Transverse colon (tissue), 4 donors: ENCODE measurements at regions not wholly inside any gene's neighbourhood (a gene's known extent, or its start where the extent isn't known, plus 50 kb on each side); places are given as distances from the start of the nearest gene placed in this dataset.

Experiments
- CTCF ChIP-seq, 5 experiments: fragments of 200-600 bp in 3 of 5; fragments of 450-650 bp in 2 of 5; sonication (generic) in 3 of 5; IDR thresholded peaks; 1 replicate in 2 of 5; 2 replicates in 3 of 5; pipeline ENCODE4 v1.5.1; 2016 to 2017; ENCODE audit warnings: antibody characterized with exemption in 5 of 5, inconsistent platforms in 3 of 5, mild to moderate bottlenecking in 2 of 5, moderate library complexity in 1 of 5
- POLR2AphosphoS5 ChIP-seq, 3 donors: sonication (generic); formaldehyde crosslinking; IDR thresholded peaks; one replicate each; pipeline ENCODE4 v1.6.1; 2016; ENCODE audit warnings: antibody characterized with exemption in 3 of 3

- no peak for TF ChIP-seq POLR2AphosphoS5 (IDR thresholded peaks at IDR 0.05)
- TF ChIP-seq CTCF (IDR thresholded peaks at IDR 0.05) = no peak
Observed at GRCh38 chr13:74000876-74001275, 133.3 kb downstream of the KLF12 start.
